ENCODE measurements at regions not wholly inside any gene's neighbourhood (a gene's known extent, or its start where the extent isn't known, plus 50 kb on each side); places are given as distances from the start of the nearest gene placed in this dataset.
A peak's percentile ranks its signal among the peaks of the same experiment; 100 is the strongest.

DNA sequence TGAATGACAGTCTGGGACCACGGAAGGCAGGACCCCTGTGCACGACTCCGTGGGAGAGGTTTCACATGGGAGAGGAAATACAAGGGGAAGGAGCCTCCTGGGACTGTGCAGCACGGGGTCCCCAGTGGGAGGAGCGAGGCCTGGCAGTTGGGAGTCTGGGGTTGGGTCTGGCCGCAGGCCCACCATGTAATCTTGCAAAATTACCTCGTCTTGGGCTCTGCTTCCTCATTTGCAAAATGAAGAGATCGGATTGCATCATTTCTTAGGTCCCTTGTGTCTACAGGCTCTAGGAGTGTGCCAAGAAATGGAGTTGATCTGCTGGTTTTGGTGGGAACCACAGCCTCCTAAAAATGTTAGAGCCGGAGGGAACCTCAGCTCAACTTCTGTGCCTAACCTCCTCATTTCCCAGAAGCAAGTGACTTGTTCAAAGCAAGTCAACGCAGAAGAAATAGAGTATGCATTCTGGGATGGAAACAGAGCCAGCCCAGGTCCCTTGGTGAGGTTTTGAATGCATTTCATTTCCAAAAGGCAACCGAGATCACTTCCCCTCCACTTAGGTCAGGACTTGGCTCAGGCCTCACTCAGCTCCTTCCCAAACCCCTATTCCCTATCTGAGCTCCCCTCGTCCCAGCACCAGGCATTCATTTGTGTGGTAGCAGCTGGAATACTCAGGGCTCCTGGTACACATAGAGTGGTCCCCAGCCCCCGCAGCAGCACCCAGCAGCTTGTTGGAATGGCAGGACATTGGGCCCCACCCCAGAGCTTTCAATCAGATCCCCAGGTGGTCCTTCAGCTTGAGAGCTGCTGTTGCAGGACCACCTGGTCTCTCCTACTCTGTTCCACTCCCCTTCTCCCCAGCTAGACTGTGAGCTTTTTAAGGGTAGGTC lies 267.7 kb downstream of the XXYLT1 start:
- ChIA-PET CTCF (interaction anchor here (0.6 to 1.4 kb wide), 6 partner anchors 16 to 320 kb away, joined by 3 to 6 read pairs (median 4); no protein-coding TSS in a partner anchor), POLR2A (interaction anchor here (0.7 kb wide), 1 partner anchor 18 kb away, joined by 3 read pairs; no protein-coding TSS in a partner anchor)
- TF ChIP-seq, protein P1, sequence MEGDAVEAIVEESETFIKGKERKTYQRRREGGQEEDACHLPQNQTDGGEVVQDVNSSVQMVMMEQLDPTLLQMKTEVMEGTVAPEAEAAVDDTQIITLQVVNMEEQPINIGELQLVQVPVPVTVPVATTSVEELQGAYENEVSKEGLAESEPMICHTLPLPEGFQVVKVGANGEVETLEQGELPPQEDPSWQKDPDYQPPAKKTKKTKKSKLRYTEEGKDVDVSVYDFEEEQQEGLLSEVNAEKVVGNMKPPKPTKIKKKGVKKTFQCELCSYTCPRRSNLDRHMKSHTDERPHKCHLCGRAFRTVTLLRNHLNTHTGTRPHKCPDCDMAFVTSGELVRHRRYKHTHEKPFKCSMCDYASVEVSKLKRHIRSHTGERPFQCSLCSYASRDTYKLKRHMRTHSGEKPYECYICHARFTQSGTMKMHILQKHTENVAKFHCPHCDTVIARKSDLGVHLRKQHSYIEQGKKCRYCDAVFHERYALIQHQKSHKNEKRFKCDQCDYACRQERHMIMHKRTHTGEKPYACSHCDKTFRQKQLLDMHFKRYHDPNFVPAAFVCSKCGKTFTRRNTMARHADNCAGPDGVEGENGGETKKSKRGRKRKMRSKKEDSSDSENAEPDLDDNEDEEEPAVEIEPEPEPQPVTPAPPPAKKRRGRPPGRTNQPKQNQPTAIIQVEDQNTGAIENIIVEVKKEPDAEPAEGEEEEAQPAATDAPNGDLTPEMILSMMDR (IDR thresholded peaks at IDR 0.05; ENCODE audit: unreplicated experiment), result no peak
- no peak overlapping the region for H3K4me3 Mint-ChIP-seq (ENCODE audit: unreplicated experiment)
- no peaks in the 10 kb centered on the region for H3K9me3 Mint-ChIP-seq (ENCODE audit: unreplicated experiment)
- H3K36me3 Mint-ChIP-seq (ENCODE audit: insufficient read depth, unreplicated experiment), result no peaks in the 10 kb centered on the region
- intact Hi-C loops (cut with micrococcal nuclease), result loop anchor here (5.0 to 10.0 kb wide), 2 partner anchors 102 to 259 kb away; no protein-coding TSS in a partner anchor
- H3K4me1 Mint-ChIP-seq (ENCODE audit: insufficient read depth, unreplicated experiment), result peaks cover 6% of the 10 kb centered on the region
- no TSS peak for BruUV-seq (replicated peaks)
- no peak overlapping the region for H3K27ac Mint-ChIP-seq (ENCODE audit: low read depth, unreplicated experiment)
- H3K27me3 Mint-ChIP-seq (ENCODE audit: insufficient read depth, unreplicated experiment), result peaks cover 33% of the 10 kb centered on the region
- DNase-seq (ENCODE audit: unreplicated experiment), result peak; percentile 42

DNA sequence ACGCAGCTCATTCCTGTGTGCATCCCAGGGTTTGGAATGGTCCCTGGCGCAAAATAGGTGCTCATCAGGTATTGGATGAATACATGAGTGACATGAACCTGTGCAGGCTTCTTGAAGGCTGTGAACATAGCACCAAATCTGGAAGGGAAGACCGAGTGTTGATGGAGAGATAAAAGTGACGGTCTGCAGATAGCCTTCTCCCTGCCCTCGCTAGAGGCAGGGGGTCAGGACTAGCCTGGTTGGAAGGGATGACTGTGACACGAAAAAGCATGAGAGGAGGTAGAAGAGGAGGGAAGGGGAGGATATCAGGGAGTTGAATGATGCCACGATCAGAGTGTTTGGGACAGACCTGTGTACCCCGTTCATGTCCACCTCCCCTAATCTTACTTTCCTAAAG lies 267.1 kb downstream of the XXYLT1 start:
- CTCF ChIA-PET, result interaction anchor here (0.6 kb wide), 1 partner anchor 96 kb away, joined by 4 read pairs; no protein-coding TSS in a partner anchor
- no peaks in the 10 kb centered on the region for H3K36me3 Mint-ChIP-seq (ENCODE audit: insufficient read depth, unreplicated experiment)
- peaks cover 6% of the 10 kb centered on the region for H3K4me1 Mint-ChIP-seq (ENCODE audit: insufficient read depth, unreplicated experiment)
- no peak overlapping the region for H3K4me3 Mint-ChIP-seq (ENCODE audit: unreplicated experiment)
- POLR2A ChIA-PET, result no interaction called here
- H3K27ac Mint-ChIP-seq (ENCODE audit: low read depth, unreplicated experiment), result no peak overlapping the region
- TF ChIP-seq, protein P1 (IDR thresholded peaks at IDR 0.05; ENCODE audit: unreplicated experiment), result no peak
- intact Hi-C loops (cut with micrococcal nuclease), result loop anchor here (5.0 to 10.0 kb wide), 2 partner anchors 101 to 258 kb away; no protein-coding TSS in a partner anchor
- BruUV-seq (replicated peaks), result no TSS peak
- peaks cover 33% of the 10 kb centered on the region for H3K27me3 Mint-ChIP-seq (ENCODE audit: insufficient read depth, unreplicated experiment)
- no peaks in the 10 kb centered on the region for H3K9me3 Mint-ChIP-seq (ENCODE audit: unreplicated experiment)
- DNase-seq (ENCODE audit: unreplicated experiment), result no peak

DNA sequence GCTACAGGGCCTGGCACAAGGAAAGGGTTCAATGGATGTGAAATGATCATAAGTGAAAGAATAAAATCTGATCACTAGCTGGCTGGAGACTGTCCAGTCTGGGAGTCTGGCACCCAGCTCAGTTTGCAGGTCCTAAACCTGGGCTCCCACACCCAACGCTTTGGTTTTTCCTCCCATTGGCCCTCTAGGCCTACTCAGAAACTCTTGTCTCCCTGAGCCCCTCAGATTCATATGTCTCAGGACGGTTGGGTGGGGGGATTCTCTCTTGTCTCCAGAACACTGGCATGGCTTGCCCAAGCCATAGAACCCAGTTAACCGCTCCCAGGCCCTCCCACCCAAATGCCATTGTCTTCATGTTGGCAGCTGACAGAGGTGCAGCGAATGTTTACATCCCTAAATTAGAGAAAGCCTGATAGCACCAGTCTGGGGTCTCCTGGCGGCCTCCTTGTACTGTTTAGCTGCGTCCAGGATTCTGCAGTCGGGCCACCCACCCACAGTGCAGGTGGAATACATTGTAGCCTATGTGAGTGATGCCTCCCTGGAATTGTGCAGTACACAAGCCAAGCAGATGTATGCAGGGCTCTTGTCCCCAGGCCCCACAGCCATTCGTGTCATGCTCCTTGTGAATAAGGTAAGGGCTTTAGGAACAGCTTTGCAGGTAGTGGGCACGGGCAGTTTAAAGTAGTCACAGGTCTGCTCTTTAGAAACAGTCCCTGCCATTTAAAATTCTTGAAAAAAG lies 266.3 kb downstream of the XXYLT1 start:
- ChIA-PET POLR2A (no interaction called here), CTCF (no interaction called here)
- Mint-ChIP-seq H3K4me3 (ENCODE audit: unreplicated experiment) (no peak overlapping the region), H3K9me3 (ENCODE audit: unreplicated experiment) (no peaks in the 10 kb centered on the region), H3K36me3 (ENCODE audit: insufficient read depth, unreplicated experiment) (no peaks in the 10 kb centered on the region), H3K27ac (ENCODE audit: low read depth, unreplicated experiment) (no peak overlapping the region), H3K4me1 (ENCODE audit: insufficient read depth, unreplicated experiment) (peaks cover 6% of the 10 kb centered on the region), H3K27me3 (ENCODE audit: insufficient read depth, unreplicated experiment) (peaks cover 33% of the 10 kb centered on the region)
- DNase-seq (ENCODE audit: unreplicated experiment), result no peak
- TF ChIP-seq, protein P1 (IDR thresholded peaks at IDR 0.05; ENCODE audit: unreplicated experiment), result no peak
- no TSS peak for BruUV-seq (replicated peaks)
- intact Hi-C loops (cut with micrococcal nuclease), result loop anchor here (5.0 to 10.0 kb wide), 2 partner anchors 100 to 258 kb away; no protein-coding TSS in a partner anchor

DNA sequence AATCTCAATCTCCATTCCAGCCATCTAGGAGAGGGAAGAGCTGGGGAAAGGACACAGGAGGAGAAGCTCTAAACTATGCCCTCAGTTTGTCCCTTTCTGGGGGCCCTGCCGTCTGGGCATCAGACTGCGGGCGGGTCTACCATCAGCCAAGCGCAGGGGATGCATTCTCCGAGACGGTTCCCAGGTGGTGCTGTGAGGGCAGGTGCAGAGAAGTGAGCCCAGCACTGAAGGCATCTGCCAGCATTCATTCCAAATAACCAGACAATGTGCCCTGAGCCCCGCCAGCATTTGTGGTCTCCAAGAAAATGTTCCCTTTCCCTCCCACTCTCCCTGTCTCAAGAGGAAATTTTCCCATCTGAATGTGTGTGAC lies 265.7 kb downstream of the XXYLT1 start:
- peaks cover 6% of the 10 kb centered on the region for H3K4me1 Mint-ChIP-seq (ENCODE audit: insufficient read depth, unreplicated experiment)
- peaks cover 33% of the 10 kb centered on the region for H3K27me3 Mint-ChIP-seq (ENCODE audit: insufficient read depth, unreplicated experiment)
- DNase-seq (ENCODE audit: unreplicated experiment), result no peak
- no peak overlapping the region for H3K4me3 Mint-ChIP-seq (ENCODE audit: unreplicated experiment)
- H3K36me3 Mint-ChIP-seq (ENCODE audit: insufficient read depth, unreplicated experiment), result no peaks in the 10 kb centered on the region
- TF ChIP-seq, protein P1 (IDR thresholded peaks at IDR 0.05; ENCODE audit: unreplicated experiment), result no peak
- ChIA-PET POLR2A (no interaction called here), CTCF (interaction anchor here (0.7 kb wide), 1 partner anchor 290 kb away, joined by 3 read pairs; no protein-coding TSS in a partner anchor)
- H3K9me3 Mint-ChIP-seq (ENCODE audit: unreplicated experiment), result no peaks in the 10 kb centered on the region
- no TSS peak for BruUV-seq (replicated peaks)
- intact Hi-C loops (cut with micrococcal nuclease), result loop anchor here (10.0 kb wide), 1 partner anchor 100 kb away; no protein-coding TSS in a partner anchor
- no peak overlapping the region for H3K27ac Mint-ChIP-seq (ENCODE audit: low read depth, unreplicated experiment)

Data from MCF 10A (cell line).